Inferior parietal cortex (tissue), 1 donor: ENCODE measurements at regions not wholly inside any gene's neighbourhood (a gene's known extent, or its start where the extent isn't known, plus 50 kb on each side); places are given as distances from the start of the nearest gene placed in this dataset.

ENCODE experiments used
- DNase-seq: peaks from one replicate; pipeline ENCODE4 v3.0.0-alpha.2; 2016; ENCODE audit errors: extremely low spot score

GRCh38 chr15:100735129-100736053 is 133.0 kb downstream of the ASB7 start:
- DNase-seq: no peak

GRCh38 chr15:100737214-100737613 is 134.8 kb downstream of the ASB7 start:
- no peak for DNase-seq

- no peak for DNase-seq
Measured at GRCh38 chr15:100738614-100739013, 136.2 kb downstream of the ASB7 start.

GRCh38 chr15:100740138-100740537 is 137.7 kb downstream of the ASB7 start:
- DNase-seq: peak; percentile 34

- no peak for DNase-seq
Measured at GRCh38 chr15:100751585-100751984, 128.0 kb upstream of the ALDH1A3 start.

GRCh38 chr15:100753503-100753902 is 126.1 kb upstream of the ALDH1A3 start:
- DNase-seq: no peak

GRCh38 chr15:100757661-100758060 is 122.0 kb upstream of the ALDH1A3 start:
- no peak for DNase-seq

- no peak for DNase-seq
Measured at GRCh38 chr15:100758555-100758954, 121.1 kb upstream of the ALDH1A3 start.

GRCh38 chr15:100759106-100759505 is 120.5 kb upstream of the ALDH1A3 start:
- no peak for DNase-seq

- no peak for DNase-seq
Measured at GRCh38 chr15:100759698-100760356, 119.8 kb upstream of the ALDH1A3 start.

GRCh38 chr15:100760357-100760903 is 119.2 kb upstream of the ALDH1A3 start:
- no peak for DNase-seq

GRCh38 chr15:100761290-100761935 is 118.2 kb upstream of the ALDH1A3 start:
- no peak for DNase-seq

GRCh38 chr15:100762289-100762688 is 117.3 kb upstream of the ALDH1A3 start:
- DNase-seq: no peak

- no peak for DNase-seq
Measured at GRCh38 chr15:100762913-100763834, 116.5 kb upstream of the ALDH1A3 start.

- DNase-seq: no peak
Measured at GRCh38 chr15:100763835-100764750, 115.5 kb upstream of the ALDH1A3 start.

GRCh38 chr15:100764778-100765466 is 114.7 kb upstream of the ALDH1A3 start:
- no peak for DNase-seq

- DNase-seq: no peak
Measured at GRCh38 chr15:100765467-100766241, 114.0 kb upstream of the ALDH1A3 start.

GRCh38 chr15:100766243-100767000 is 113.2 kb upstream of the ALDH1A3 start:
- no peak for DNase-seq
